HCT116 (cell line): ENCODE measurements at regions not wholly inside any gene's neighbourhood (a gene's known extent, or its start where the extent isn't known, plus 50 kb on each side); places are given as distances from the start of the nearest gene placed in this dataset.

Source experiments
- ATAC-seq: fragments of 200-7000 bp; cut with Tn5 transposase; 2 replicates; pipeline ENCODE4 v1.9.1; 2020; ENCODE audit warnings: mild to moderate bottlenecking, moderate library complexity
- BruUV-seq: library from RNA; stranded (reverse); fragments of 400-500 nt; replicated peaks from 2 replicates; lab custom pipeline; 2021; lab: Mats Ljungman, UMichigan
- CTCF ChIA-PET: fragments of 300-600 bp; sonication (Branson Sonifier 250); formaldehyde crosslinking; loops from one replicate; lab custom pipeline; 2021; ENCODE audit warnings: antibody characterized with exemption; lab: Charles Lee
- POLR2A ChIA-PET: fragments of 300-600, 350-600 bp; sonication (Branson Sonifier 250); formaldehyde crosslinking; loops from one replicate; lab custom pipeline; 2021; ENCODE audit warnings: antibody characterized with exemption; lab: Charles Lee
- RAD21 ChIA-PET, 2 experiments: fragments of 300-600 bp; sonication (Branson Sonifier 250); formaldehyde crosslinking; loops; one replicate each; lab custom pipeline; 2023; ENCODE audit warnings: low total read pairs in 2 of 2; ENCODE audit not compliant: uncharacterized antibody in 2 of 2, unreplicated experiment in 2 of 2, low non-redundant PET in 1 of 2; lab: Charles Lee
- DNase-seq: peaks from one replicate; pipeline ENCODE4 v3.0.0-alpha.2; 2010; ENCODE audit warnings: low read depth, low spot score
- H2AFZ ChIP-seq: fragments of 200-600 bp; shearing (Covaris generic), sonication (generic); 2 replicates; pipeline ENCODE4 v1.6.1; 2017; ENCODE audit warnings: low read depth, mixed run types, mixed read lengths, antibody characterized with exemption, low read length; ENCODE audit not compliant: poor library complexity, severe bottlenecking
- H3K27ac ChIP-seq: 2 replicates; pipeline ENCODE4 v1.5.1; 2012; ENCODE audit warnings: low read depth, low read length
- H3K27me3 ChIP-seq: fragments of 200-600 bp; sonication (generic); 2 replicates; pipeline ENCODE4 v1.6.1; 2016; ENCODE audit warnings: mixed run types, low read length, mixed read lengths; ENCODE audit not compliant: insufficient read depth
- H3K36me3 ChIP-seq, 2 experiments: fragments of 200-500 bp in 1 of 2; fragments of 200-600 bp in 1 of 2; sonication (Bioruptor generic) in 1 of 2; sonication (generic) in 1 of 2; 2 replicates each; pipeline versions ENCODE4 v1.5.1 to v1.6.1; 2014 to 2016; ENCODE audit warnings: low read length in 2 of 2, inconsistent platforms in 1 of 2, mixed read lengths in 1 of 2, mixed run types in 1 of 2; ENCODE audit not compliant: insufficient read depth in 2 of 2, control insufficient read depth in 1 of 2
- H3K4me1 ChIP-seq, 2 experiments: fragments of 200-600 bp in 1 of 2; sonication (generic) in 1 of 2; 2 replicates each; pipeline versions ENCODE4 v1.5.1 to v1.6.1; 2012 to 2017; ENCODE audit warnings: low read length in 2 of 2, inconsistent platforms in 1 of 2, mild to moderate bottlenecking in 1 of 2, mixed read lengths in 1 of 2, mixed run types in 1 of 2, moderate library complexity in 1 of 2; ENCODE audit not compliant: insufficient read depth in 2 of 2, control insufficient read depth in 1 of 2
- H3K4me2 ChIP-seq: fragments of 200-600 bp; sonication (generic); 2 replicates; pipeline ENCODE4 v1.6.1; 2017; ENCODE audit warnings: mixed run types, low read length, mixed read lengths
- H3K4me3 ChIP-seq, 2 experiments: fragments of 200-600 bp in 1 of 2; sonication (generic) in 1 of 2; replicated peaks in 1 of 2; 2 replicates each; pipeline ENCODE4 v1.5.1; 2011 to 2016; ENCODE audit warnings: low read length in 2 of 2, control low read depth in 1 of 2, low read depth in 1 of 2, mild to moderate bottlenecking in 1 of 2, mixed read lengths in 1 of 2, mixed run types in 1 of 2
- H3K79me2 ChIP-seq: fragments of 200-600 bp; sonication (generic); 2 replicates; pipeline ENCODE4 v1.6.1; 2017; ENCODE audit warnings: mild to moderate bottlenecking, mixed run types, low read length, moderate library complexity, mixed read lengths; ENCODE audit not compliant: insufficient read depth
- H3K9ac ChIP-seq: fragments of 200-600 bp; sonication (generic); 2 replicates; pipeline ENCODE4 v1.6.1; 2016; ENCODE audit warnings: low read length, mixed read lengths
- H3K9me2 ChIP-seq: fragments of 200-600 bp; sonication (generic), shearing (Covaris generic); 2 replicates; pipeline ENCODE4 v1.6.1; 2017; ENCODE audit warnings: mixed run types, mild to moderate bottlenecking, moderate library complexity; ENCODE audit not compliant: insufficient read depth
- H3K9me3 ChIP-seq, 2 experiments: fragments of 200-500 bp in 1 of 2; fragments of 200-600 bp in 1 of 2; sonication (Bioruptor generic) in 1 of 2; sonication (generic) in 1 of 2; 2 replicates each; pipeline ENCODE4 v1.6.1; 2014 to 2017; ENCODE audit warnings: low read length in 2 of 2, mixed read lengths in 2 of 2, inconsistent platforms in 1 of 2, low read depth in 1 of 2, mild to moderate bottlenecking in 1 of 2, mixed run types in 1 of 2, moderate library complexity in 1 of 2; ENCODE audit not compliant: control insufficient read depth in 1 of 2, insufficient read depth in 1 of 2
- H4K20me1 ChIP-seq: fragments of 200-600 bp; sonication (generic), shearing (Covaris generic); 2 replicates; pipeline ENCODE4 v1.6.1; 2017; ENCODE audit warnings: mixed run types, mild to moderate bottlenecking, moderate library complexity; ENCODE audit not compliant: insufficient read depth
- CEBPB ChIP-seq: IDR thresholded peaks from 2 replicates; pipeline ENCODE4 v1.6.1; 2012; ENCODE audit warnings: low read depth
- ELF1 ChIP-seq: IDR thresholded peaks from 2 replicates; pipeline ENCODE4 v1.6.1; 2012; ENCODE audit warnings: low read depth, borderline replicate concordance
- EZH2phosphoT487 ChIP-seq: fragments of 200-600 bp; IDR thresholded peaks from 2 replicates; pipeline ENCODE4 v1.6.1; 2018; ENCODE audit warnings: antibody characterized with exemption, borderline replicate concordance
- FOSL1 ChIP-seq: IDR thresholded peaks from 2 replicates; pipeline ENCODE4 v1.6.1; 2012; ENCODE audit warnings: low read depth
- MAX ChIP-seq: IDR thresholded peaks from 2 replicates; pipeline ENCODE4 v1.6.1; 2012
- RAD21 ChIP-seq: IDR thresholded peaks from 2 replicates; pipeline ENCODE4 v1.6.1; 2012; ENCODE audit warnings: low read depth, mild to moderate bottlenecking
- REST ChIP-seq: IDR thresholded peaks from 2 replicates; pipeline ENCODE4 v1.6.1; 2012; ENCODE audit warnings: low read depth
- SP1 ChIP-seq: IDR thresholded peaks from 2 replicates; pipeline ENCODE4 v1.6.1; 2012; ENCODE audit warnings: low read depth
- SRF ChIP-seq: IDR thresholded peaks from 2 replicates; pipeline ENCODE4 v1.6.1; 2012; ENCODE audit warnings: low read depth
- TCF7L2 ChIP-seq: IDR thresholded peaks from 2 replicates; pipeline ENCODE4 v1.7.0; 2011; ENCODE audit warnings: borderline replicate concordance, inconsistent platforms; ENCODE audit not compliant: insufficient read depth, insufficient read length; ENCODE audit errors: extremely low read depth
- YY1 ChIP-seq: IDR thresholded peaks from 2 replicates; pipeline ENCODE4 v1.6.1; 2011; ENCODE audit warnings: low read length, low read depth, moderate library complexity, mild to moderate bottlenecking; ENCODE audit not compliant: insufficient replicate concordance; ENCODE audit errors: extremely low read depth
- ZNF274 ChIP-seq: fragments of 200-500 bp; sonication (Bioruptor generic); IDR thresholded peaks from 2 replicates; pipeline ENCODE4 v1.6.1; 2014; ENCODE audit warnings: mild to moderate bottlenecking, low read depth, low read length, inconsistent platforms
- intact Hi-C: fragments of 100-400 bp; cut with micrococcal nuclease; formaldehyde crosslinking; loops from 2 replicates; pipeline ENCODE4 v1.10.0; 2022

- H3K4me2 ChIP-seq = no peak overlapping the region
- ChIA-PET RAD21 (no interaction called here), POLR2A (no interaction called here), CTCF (no interaction called here)
- H3K27ac ChIP-seq = no peak overlapping the region
- no peaks in the 10 kb centered on the region for H3K79me2 ChIP-seq
- DNase-seq (no peak), ATAC-seq (no peak)
- no peak overlapping the region for H3K9ac ChIP-seq
- BruUV-seq = no TSS peak
- no peaks in the 10 kb centered on the region for H3K9me3 ChIP-seq
- no peak overlapping the region for H3K4me3 ChIP-seq
- H3K36me3 ChIP-seq = no peaks in the 10 kb centered on the region
- H4K20me1 ChIP-seq = no peaks in the 10 kb centered on the region
- H2AFZ ChIP-seq = no peak overlapping the region
- no peaks in the 10 kb centered on the region for H3K4me1 ChIP-seq
- TF ChIP-seq SRF (no peak), YY1 (no peak), CEBPB (no peak), REST (no peak), MAX (no peak), ZNF274 (no peak), SP1 (no peak), FOSL1 (no peak), RAD21 (no peak), EZH2phosphoT487 (no peak), TCF7L2 (no peak), ELF1 (no peak)
- intact Hi-C loops = no loop called here
- H3K9me2 ChIP-seq = no peaks in the 10 kb centered on the region
- H3K27me3 ChIP-seq = peaks cover 3% of the 10 kb centered on the region; the same call in 1 of the 2 replicates
Observed at GRCh38 chr2:217282531-217282930, 422.7 kb upstream of the TNP1 start.
